H1 (cell line): ENCODE measurements at regions not wholly inside any gene's neighbourhood (a gene's known extent, or its start where the extent isn't known, plus 50 kb on each side); places are given as distances from the start of the nearest gene placed in this dataset.

Experiments
- CTCF ChIA-PET: fragments of 300-600 bp; sonication (Branson Sonifier 250); formaldehyde crosslinking; loops from one replicate; lab custom pipeline; 2021; ENCODE audit not compliant: partially characterized antibody; lab: Charles Lee
- POLR2A ChIA-PET: fragments of 300-600 bp; sonication (Branson Sonifier 250); formaldehyde crosslinking; loops from one replicate; lab custom pipeline; 2021; ENCODE audit warnings: inconsistent platforms; ENCODE audit not compliant: partially characterized antibody; lab: Charles Lee
- DNase-seq, 2 experiments: peaks; one replicate each; pipeline versions ENCODE4 v3.0.0 to v3.0.0-alpha.2; 2010 to 2022; ENCODE audit warnings: low spot score in 2 of 2, low read depth in 1 of 2, mixed read lengths in 1 of 2
- FAIRE-seq: peaks from 2 replicates; lab custom pipeline; 2011; peaks lifted over from hg19 to GRCh38; lab: Jason Lieb, UNC
- H2AFZ ChIP-seq: 2 replicates; pipeline ENCODE4 v1.8.1; 2012; ENCODE audit warnings: low read length, inconsistent platforms
- H2AK5ac ChIP-seq: 2 replicates; pipeline ENCODE4 v1.6.1; 2013; ENCODE audit warnings: low read depth, low read length
- H2BK120ac ChIP-seq: replicated peaks from 2 replicates; pipeline ENCODE3; 2013; ENCODE audit warnings: low read depth, low read length, inconsistent platforms
- H2BK12ac ChIP-seq: 2 replicates; pipeline ENCODE4 v1.6.1; 2013; ENCODE audit warnings: low read depth, low read length
- H2BK15ac ChIP-seq: 2 replicates; pipeline ENCODE4 v1.6.1; 2013; ENCODE audit warnings: low read length
- H2BK20ac ChIP-seq: 2 replicates; pipeline ENCODE4 v1.6.1; 2013; ENCODE audit warnings: low read length
- H2BK5ac ChIP-seq: 2 replicates; pipeline ENCODE4 v1.6.1; 2013; ENCODE audit warnings: low read depth, low read length
- H3K14ac ChIP-seq: 2 replicates; pipeline ENCODE4 v1.6.1; 2013; ENCODE audit warnings: inconsistent platforms; ENCODE audit not compliant: insufficient read length
- H3K18ac ChIP-seq: 2 replicates; pipeline ENCODE4 v1.6.1; 2013; ENCODE audit warnings: low read length; ENCODE audit errors: extremely low read depth
- H3K23ac ChIP-seq: 2 replicates; pipeline ENCODE4 v1.6.1; 2013; ENCODE audit warnings: inconsistent platforms; ENCODE audit not compliant: insufficient read length
- H3K23me2 ChIP-seq: 2 replicates; pipeline ENCODE4 v1.6.1; 2013; ENCODE audit warnings: low read depth, low read length
- H3K27ac ChIP-seq: 2 replicates; pipeline ENCODE4 v1.6.1; 2011; ENCODE audit warnings: low read depth, low read length, inconsistent platforms
- H3K27me3 ChIP-seq, 4 experiments: replicated peaks in 1 of 4; 1 replicate in 1 of 4; 2 replicates in 3 of 4; pipeline versions ENCODE4 v1.6.1 to v1.8.1; 2011 to 2013; ENCODE audit warnings: low read length in 3 of 4, mild to moderate bottlenecking in 3 of 4, inconsistent platforms in 2 of 4, mixed read lengths in 2 of 4, moderate library complexity in 1 of 4; ENCODE audit not compliant: control insufficient read depth in 3 of 4, insufficient read depth in 3 of 4; ENCODE audit errors: extremely low read depth in 1 of 4
- H3K36me3 ChIP-seq, 4 experiments: 2 replicates each; pipeline versions ENCODE4 v1.6.1 to v1.8.1; 2011 to 2013; ENCODE audit warnings: mild to moderate bottlenecking in 4 of 4, low read length in 3 of 4, moderate library complexity in 2 of 4, control low read depth in 1 of 4, inconsistent platforms in 1 of 4; ENCODE audit not compliant: insufficient read depth in 4 of 4, control insufficient read depth in 2 of 4
- H3K4ac ChIP-seq: replicated peaks from 2 replicates; pipeline ENCODE3; 2013; ENCODE audit warnings: low read length, low read depth, mixed read lengths, inconsistent platforms; ENCODE audit not compliant: insufficient read length
- H3K4me1 ChIP-seq, 4 experiments: replicated peaks in 1 of 4; 1 replicate in 1 of 4; 2 replicates in 3 of 4; pipeline versions ENCODE4 v1.6.1 to v1.8.1; 2011 to 2013; ENCODE audit warnings: low read length in 3 of 4, inconsistent platforms in 2 of 4, mixed read lengths in 1 of 4; ENCODE audit not compliant: insufficient read depth in 4 of 4, control insufficient read depth in 3 of 4
- H3K4me2 ChIP-seq, 2 experiments: 2 replicates each; pipeline versions ENCODE4 v1.6.1 to v1.8.1; 2011 to 2013; ENCODE audit warnings: low read depth in 2 of 2, low read length in 2 of 2, control low read depth in 1 of 2, inconsistent platforms in 1 of 2, mild to moderate bottlenecking in 1 of 2; ENCODE audit not compliant: insufficient read depth in 1 of 2
- H3K4me3 ChIP-seq, 4 experiments: fragments of 200-600, 300-600 bp in 1 of 4; sonication (generic), shearing (Covaris generic), sonication (Bioruptor Twin) in 1 of 4; 2 replicates each; pipeline versions ENCODE4 v1.5.1 to v1.8.1; 2011 to 2016; ENCODE audit warnings: low read length in 4 of 4, low read depth in 3 of 4, control low read depth in 2 of 4, inconsistent platforms in 2 of 4, mild to moderate bottlenecking in 2 of 4, mixed read lengths in 1 of 4, moderate library complexity in 1 of 4; ENCODE audit not compliant: insufficient read depth in 2 of 4; ENCODE audit errors: extremely low read depth in 1 of 4
- H3K56ac ChIP-seq: replicated peaks from 2 replicates; pipeline ENCODE3; 2013; ENCODE audit warnings: low read depth, mild to moderate bottlenecking, mixed read lengths, low read length, inconsistent platforms; ENCODE audit not compliant: insufficient read length
- H3K79me1 ChIP-seq: 2 replicates; pipeline ENCODE4 v1.6.1; 2013; ENCODE audit warnings: low read depth, low read length, control low read depth
- H3K79me2 ChIP-seq, 2 experiments: 2 replicates each; pipeline versions ENCODE4 v1.6.1 to v1.8.1; 2012 to 2013; ENCODE audit warnings: low read length in 2 of 2, mild to moderate bottlenecking in 2 of 2, inconsistent platforms in 1 of 2; ENCODE audit not compliant: insufficient read depth in 2 of 2, control insufficient read depth in 1 of 2
- H3K9ac ChIP-seq, 4 experiments: replicated peaks in 1 of 4; 1 replicate in 1 of 4; 2 replicates in 3 of 4; pipeline versions ENCODE4 v1.6.1 to v1.8.1; 2011 to 2013; ENCODE audit warnings: low read depth in 3 of 4, low read length in 3 of 4, control low read depth in 2 of 4, mild to moderate bottlenecking in 2 of 4, moderate library complexity in 2 of 4, inconsistent platforms in 1 of 4; ENCODE audit errors: extremely low read depth in 1 of 4
- H3K9me3 ChIP-seq, 2 experiments: 2 replicates each; pipeline versions ENCODE4 v1.6.1 to v1.8.1; 2012 to 2013; ENCODE audit warnings: mild to moderate bottlenecking in 2 of 2, moderate library complexity in 2 of 2, control low read depth in 1 of 2, inconsistent platforms in 1 of 2, low read depth in 1 of 2, low read length in 1 of 2, mixed read lengths in 1 of 2; ENCODE audit not compliant: insufficient read depth in 2 of 2
- H4K20me1 ChIP-seq, 2 experiments: replicated peaks in 1 of 2; 2 replicates each; pipeline versions ENCODE3 to v1.8.1; 2011 to 2013; ENCODE audit warnings: inconsistent platforms in 2 of 2, low read length in 2 of 2, mild to moderate bottlenecking in 1 of 2; ENCODE audit not compliant: insufficient read depth in 2 of 2, control insufficient read depth in 1 of 2
- H4K5ac ChIP-seq: 2 replicates; pipeline ENCODE4 v1.6.1; 2013; ENCODE audit warnings: low read length, low read depth, mixed read lengths, inconsistent platforms; ENCODE audit not compliant: insufficient read length
- H4K8ac ChIP-seq: 2 replicates; pipeline ENCODE4 v1.8.0; 2013; ENCODE audit warnings: mild to moderate bottlenecking, moderate library complexity, low read length, inconsistent platforms; ENCODE audit not compliant: insufficient read depth; ENCODE audit errors: extremely low read depth
- H4K91ac ChIP-seq: replicated peaks from 2 replicates; pipeline ENCODE3; 2013; ENCODE audit warnings: low read length, mixed read lengths, inconsistent platforms; ENCODE audit not compliant: insufficient read length
- CEBPB ChIP-seq: IDR thresholded peaks from 2 replicates; pipeline ENCODE4 v1.6.1; 2012; ENCODE audit warnings: low read depth, low read length
- E2F6 ChIP-seq: IDR thresholded peaks from 2 replicates; pipeline ENCODE4 v1.6.1; 2012; ENCODE audit warnings: inconsistent platforms
- HDAC2 ChIP-seq, 2 experiments: fragments of 300-600 bp in 1 of 2; sonication (generic) in 1 of 2; IDR thresholded peaks; 2 replicates each; pipeline ENCODE4 v1.6.1; 2011 to 2012; ENCODE audit warnings: low read depth in 2 of 2, low read length in 2 of 2, mild to moderate bottlenecking in 2 of 2, moderate library complexity in 2 of 2, borderline replicate concordance in 1 of 2, inconsistent platforms in 1 of 2
- KDM1A ChIP-seq: fragments of 200-600, 300-600 bp; sonication (generic); IDR thresholded peaks from 2 replicates; pipeline ENCODE4 v1.7.1; 2016; ENCODE audit warnings: mild to moderate bottlenecking, low read length, borderline replicate concordance
- KDM4A ChIP-seq: IDR thresholded peaks from one replicate; pipeline ENCODE4 v1.7.1; 2012; ENCODE audit warnings: low read depth, mild to moderate bottlenecking, moderate library complexity, low read length, inconsistent platforms; ENCODE audit not compliant: severe bottlenecking
- KDM5A ChIP-seq: fragments of 200-600 bp; IDR thresholded peaks from 2 replicates; pipeline ENCODE4 v1.7.1; 2012; ENCODE audit warnings: mild to moderate bottlenecking, low read length, inconsistent platforms, mixed read lengths
- PHF8 ChIP-seq: fragments of 200-600 bp; sonication (generic); conservative IDR thresholded peaks from 2 replicates; pipeline ENCODE4 v1.7.1; 2012; ENCODE audit warnings: low read depth, mild to moderate bottlenecking, inconsistent platforms, low read length, moderate library complexity
- POLR2A ChIP-seq, 2 experiments: IDR thresholded peaks; 1 replicate in 1 of 2; 2 replicates in 1 of 2; pipeline ENCODE4 v1.6.1; 2011; ENCODE audit warnings: low read depth in 2 of 2, low read length in 2 of 2, mild to moderate bottlenecking in 2 of 2; ENCODE audit errors: control extremely low read depth in 1 of 2
- POU5F1 ChIP-seq: IDR thresholded peaks from 2 replicates; pipeline ENCODE4 v1.6.1; 2011; ENCODE audit warnings: low read depth, mild to moderate bottlenecking, low read length, moderate library complexity
- RAD21 ChIP-seq, 2 experiments: IDR thresholded peaks in 1 of 2; conservative IDR thresholded peaks in 1 of 2; 2 replicates each; pipeline ENCODE4 v1.6.1; 2011; ENCODE audit warnings: low read depth in 2 of 2, low read length in 2 of 2, improper control_type of control experiment in 1 of 2, inconsistent platforms in 1 of 2, mild to moderate bottlenecking in 1 of 2, moderate library complexity in 1 of 2
- SIN3A ChIP-seq, 2 experiments: IDR thresholded peaks in 1 of 2; conservative IDR thresholded peaks in 1 of 2; 2 replicates each; pipeline ENCODE4 v1.6.1; 2011 to 2012; ENCODE audit warnings: low read length in 2 of 2, improper control_type of control experiment in 1 of 2, low read depth in 1 of 2, mild to moderate bottlenecking in 1 of 2
- SIRT6 ChIP-seq: IDR thresholded peaks from one replicate; pipeline ENCODE4 v1.7.1; 2012; ENCODE audit warnings: low read length, inconsistent platforms
- ZNF274 ChIP-seq: IDR thresholded peaks from 2 replicates; pipeline ENCODE4 v1.7.0; 2012; ENCODE audit warnings: low read length, borderline replicate concordance; ENCODE audit errors: extremely low read depth
- WGBS, 2 experiments: shearing (Covaris generic) in 1 of 2; methylation state at CpG; one replicate each; pipeline versions ENCODE4 v1.1.6 to v1.1.7; 2013 to 2015; ENCODE audit warnings: low lambda C conversion rate in 2 of 2, mixed read lengths in 2 of 2, inconsistent platforms in 1 of 2, low coverage in 1 of 2, missing lambda C conversion rate in 1 of 2; ENCODE audit not compliant: insufficient replicate concordance in 2 of 2, insufficient coverage in 1 of 2, insufficient read length in 1 of 2; ENCODE audit errors: extremely low coverage in 1 of 2, missing lambda C conversion rate in 1 of 2; 5-methylcytosine and 5-hydroxymethylcytosine counted together

- no peak for FAIRE-seq
These were observed 623.0 kb downstream of the VRK1 start for GRCh38 chr14:97420211-97420610.

More at GRCh38 chr14:97420211-97420610, 623.0 kb downstream of the VRK1 start:
- Histone ChIP-seq H3K4ac (no peak overlapping the region), H2AFZ (no peak overlapping the region), H3K18ac (no peak overlapping the region), H3K9ac (no peak overlapping the region), H3K23me2 (no peaks in the 10 kb centered on the region), H2BK20ac (no peak overlapping the region), H4K5ac (no peak overlapping the region), H4K20me1 (no peaks in the 10 kb centered on the region), H3K36me3 (no peaks in the 10 kb centered on the region), H3K27me3 (no peaks in the 10 kb centered on the region), H3K27ac (no peak overlapping the region), H3K79me2 (no peaks in the 10 kb centered on the region), H3K4me1 (peaks cover 4 to 13% (median 10%) of the 10 kb centered on the region in 4 experiments), H3K56ac (no peak overlapping the region), H4K91ac (no peak overlapping the region), H2BK120ac (no peak overlapping the region), H3K14ac (no peak overlapping the region), H2BK12ac (no peak overlapping the region), H3K23ac (no peak overlapping the region), H3K9me3 (no peaks in the 10 kb centered on the region), H3K79me1 (no peaks in the 10 kb centered on the region), H2AK5ac (no peak overlapping the region), H3K4me3 (no peak overlapping the region), H3K4me2 (no peak overlapping the region), H4K8ac (no peak overlapping the region), H2BK15ac (no peak overlapping the region), H2BK5ac (no peak overlapping the region)
- DNase-seq: no peak
- CTCF ChIA-PET: no interaction called here
- whole genome bisulfite sequencing, 2 experiments: 89% methylated on average over 6 of the region's 6 CpGs; no CpG with 5 or more reads in 1 of the 2 experiments
- POLR2A ChIA-PET: no interaction called here
- TF ChIP-seq PHF8: no peak
- no peak for TF ChIP-seq HDAC2 (IDR thresholded peaks at IDR 0.05; ENCODE audit: borderline replicate concordance in 1 of 2, low read depth in 2 of 2, low read length in 2 of 2)
- TF ChIP-seq POU5F1: no peak
- no peak for TF ChIP-seq ZNF274
- TF ChIP-seq CEBPB: no peak
- no peak for TF ChIP-seq KDM5A
- no peak for TF ChIP-seq SIN3A (conservative IDR thresholded peaks at IDR 0.05 in 1 of 2, IDR thresholded peaks at IDR 0.05 in 1 of 2; ENCODE audit: low read depth in 1 of 2, low read length in 2 of 2)
- no peak for TF ChIP-seq KDM1A
- TF ChIP-seq SIRT6: no peak
- TF ChIP-seq RAD21 (IDR thresholded peaks at IDR 0.05 in 1 of 2, conservative IDR thresholded peaks at IDR 0.05 in 1 of 2; ENCODE audit: low read depth in 2 of 2, low read length in 2 of 2): no peak
- no peak for TF ChIP-seq KDM4A
- TF ChIP-seq POLR2A (IDR thresholded peaks at IDR 0.05; ENCODE audit: control extremely low read depth in 1 of 2, low read depth in 2 of 2, low read length in 2 of 2): no peak
- TF ChIP-seq E2F6: no peak
